MM.1S (cell line): ENCODE measurements at regions not wholly inside any gene's neighbourhood (a gene's known extent, or its start where the extent isn't known, plus 50 kb on each side); places are given as distances from the start of the nearest gene placed in this dataset.

ENCODE experiments used
- CTCF ChIP-seq: fragments of 300-600 bp; sonication (generic); IDR thresholded peaks from 2 replicates; pipeline ENCODE4 v1.5.1; 2016; ENCODE audit warnings: antibody characterized with exemption, low read length, mixed read lengths
- EZH2 ChIP-seq: fragments of 300-600 bp; sonication (generic); optimal IDR thresholded peaks from 2 replicates; pipeline ENCODE3; 2017; ENCODE audit warnings: low read depth, mild to moderate bottlenecking, antibody characterized with exemption, low read length, mixed read lengths

DNA sequence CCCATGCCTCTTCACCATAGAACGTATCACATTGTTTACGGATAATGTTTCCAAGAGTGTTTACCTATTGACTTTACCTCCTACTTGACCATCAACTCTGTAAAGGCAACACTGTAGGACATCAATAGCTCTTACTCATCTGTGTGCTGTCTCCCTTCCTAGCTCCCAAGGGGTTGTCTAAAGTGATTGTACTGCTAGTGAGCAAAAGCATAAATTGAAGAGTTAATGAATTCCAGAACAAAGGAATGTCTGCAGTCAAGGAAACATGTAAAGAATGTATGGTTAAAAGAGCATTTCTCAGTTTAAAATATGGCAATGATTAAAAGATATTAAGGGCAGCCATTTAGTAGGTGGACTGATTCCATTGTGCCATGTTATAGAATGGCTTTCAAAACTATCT is 985.4 kb downstream of the TBC1D32 start:
- no peak for TF ChIP-seq CTCF
- TF ChIP-seq EZH2: no peak
